ENCODE measurements at regions not wholly inside any gene's neighbourhood (a gene's known extent, or its start where the extent isn't known, plus 50 kb on each side); places are given as distances from the start of the nearest gene placed in this dataset.
"Not testable (repeated sequence)": the region's sequence is repeated elsewhere in the genome, so short reads cannot be mapped to it uniquely, and the experiment has no call there.

GRCh38 chr20:29883514-29884219 lies 1373.8 kb upstream of the DEFB115 start:
- peak; percentile 36 for DNase-seq

GRCh38 chr20:29884322-29884721 lies 1373.1 kb upstream of the DEFB115 start:
- DNase-seq, result not testable (repeated sequence)

DNA sequence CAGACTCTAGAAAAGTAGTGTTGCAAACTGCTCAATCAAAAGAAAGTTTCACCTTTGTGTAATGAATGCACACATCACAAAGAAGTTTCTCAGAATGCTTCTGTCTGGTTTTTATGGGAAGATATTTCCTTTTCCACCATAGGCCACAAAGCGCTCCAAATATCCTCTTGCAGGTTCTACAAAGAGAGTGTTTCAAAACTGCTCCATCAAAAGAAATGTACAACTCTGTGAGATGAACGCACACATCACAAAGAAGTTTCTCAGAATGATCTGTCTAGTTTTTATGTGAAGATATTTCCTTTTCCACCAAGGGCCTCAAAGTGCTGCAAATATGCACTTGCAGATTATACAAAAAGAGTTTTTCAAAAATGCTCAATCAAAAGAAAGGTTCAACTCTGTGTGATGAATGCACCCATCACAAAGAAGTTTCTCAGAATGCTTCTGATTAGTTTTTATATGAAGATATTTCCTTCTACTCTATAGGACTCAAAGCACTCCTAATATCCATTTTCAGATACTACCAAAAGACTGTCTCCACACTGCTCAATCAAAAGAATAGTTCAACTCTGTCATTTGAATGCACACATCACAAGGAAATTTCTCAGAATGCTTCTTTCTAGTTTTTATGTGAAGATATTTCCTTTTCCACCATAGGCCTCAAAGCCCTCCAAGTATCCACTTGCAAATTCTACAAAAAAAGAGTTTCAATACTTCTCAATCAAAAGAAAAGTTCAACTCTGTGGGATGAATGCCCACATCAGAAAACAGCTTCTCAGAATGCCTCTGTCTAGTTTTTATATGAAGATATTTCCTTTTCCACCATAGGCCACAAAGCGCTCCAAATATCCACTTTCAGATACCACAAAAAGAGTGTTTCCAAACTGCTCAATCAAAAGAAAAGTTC lies 1371.9 kb upstream of the DEFB115 start:
- not testable (repeated sequence) for DNase-seq

GRCh38 chr20:29891555-29891954 lies 1365.9 kb upstream of the DEFB115 start:
- not testable (repeated sequence) for DNase-seq

All from activated CD8-positive, alpha-beta memory T cell treated with anti-CD3 and anti-CD28 coated beads, Interleukin-2, amount 50 U/mL, for 48 hours (primary cell).